ENCODE measurements at regions not wholly inside any gene's neighbourhood (a gene's known extent, or its start where the extent isn't known, plus 50 kb on each side); places are given as distances from the start of the nearest gene placed in this dataset.
"Not testable (repeated sequence)": the region's sequence is repeated elsewhere in the genome, so short reads cannot be mapped to it uniquely, and the experiment has no call there.

- DNase-seq = not testable (repeated sequence)
Observed at GRCh38 chr15:24518772-24519171, 156.8 kb upstream of the NPAP1 start.

DNA sequence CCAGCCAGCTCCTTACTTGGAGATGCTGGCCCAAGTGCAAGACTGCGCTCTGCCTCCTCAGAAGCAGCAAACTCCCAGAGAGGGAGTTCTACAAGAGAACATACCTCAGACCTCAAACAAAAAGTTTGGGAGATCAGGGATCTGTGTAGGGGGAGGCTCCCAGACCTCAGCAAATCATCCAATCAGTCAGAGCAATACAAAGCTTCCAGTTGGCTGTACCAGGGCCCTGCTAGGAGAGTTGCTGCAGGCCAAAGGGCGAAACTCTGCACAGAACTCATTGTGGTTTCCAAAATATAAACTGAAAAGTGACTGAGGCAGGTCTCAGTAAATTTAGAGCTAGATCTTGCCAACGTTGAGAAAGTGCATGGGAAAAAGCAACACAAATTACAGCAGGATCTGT lies 144.3 kb upstream of the NPAP1 start:
- not testable (repeated sequence) for DNase-seq

DNA sequence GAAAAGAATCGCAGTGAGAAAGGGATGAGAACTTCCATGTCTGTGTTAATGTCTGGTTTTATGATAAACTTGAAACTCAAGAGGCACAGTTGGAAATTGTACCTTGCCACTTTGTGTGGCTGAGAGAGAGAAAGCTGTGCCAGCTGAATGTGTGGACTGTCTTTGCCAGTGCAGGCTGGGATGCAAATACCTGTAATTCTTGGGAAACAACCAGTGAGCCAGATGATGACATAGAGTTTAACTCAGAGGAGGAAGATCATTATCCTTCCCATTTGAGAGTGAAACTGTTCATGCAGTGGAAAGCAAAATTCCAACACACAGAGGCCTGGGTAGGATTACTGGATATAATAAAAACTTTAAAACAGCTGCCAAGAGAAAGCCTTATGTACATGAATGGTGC lies 141.5 kb upstream of the NPAP1 start:
- DNase-seq = not testable (repeated sequence)

DNA sequence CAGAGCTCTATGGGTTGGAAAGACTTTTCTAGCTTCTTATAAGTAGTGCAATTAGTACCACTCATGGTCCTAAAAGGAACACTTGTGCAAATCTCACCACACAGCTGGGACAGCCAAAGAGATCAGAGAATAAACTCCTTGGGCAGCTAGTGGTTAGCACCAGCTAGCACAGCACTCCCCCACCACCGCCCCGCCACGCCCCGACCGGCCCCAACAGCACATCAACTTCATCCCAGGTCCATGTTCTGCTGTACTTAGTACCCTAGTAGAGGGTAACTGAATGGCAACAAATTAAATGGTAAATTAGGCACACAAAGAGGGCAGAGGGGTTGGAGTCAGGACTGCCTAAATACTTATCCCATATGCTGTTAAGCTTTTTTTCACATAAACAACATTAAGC lies 118.3 kb upstream of the NPAP1 start:
- DNase-seq = not testable (repeated sequence)

GRCh38 chr15:24607636-24608035 lies 67.9 kb upstream of the NPAP1 start:
- no peak for DNase-seq

- DNase-seq = no peak
Observed at GRCh38 chr15:24617646-24618045, 57.9 kb upstream of the NPAP1 start.

- DNase-seq = no peak
Observed at GRCh38 chr15:24621630-24622215, 53.9 kb upstream of the NPAP1 start.
